ENCODE measurements at regions not wholly inside any gene's neighbourhood (a gene's known extent, or its start where the extent isn't known, plus 50 kb on each side); places are given as distances from the start of the nearest gene placed in this dataset.

DNA sequence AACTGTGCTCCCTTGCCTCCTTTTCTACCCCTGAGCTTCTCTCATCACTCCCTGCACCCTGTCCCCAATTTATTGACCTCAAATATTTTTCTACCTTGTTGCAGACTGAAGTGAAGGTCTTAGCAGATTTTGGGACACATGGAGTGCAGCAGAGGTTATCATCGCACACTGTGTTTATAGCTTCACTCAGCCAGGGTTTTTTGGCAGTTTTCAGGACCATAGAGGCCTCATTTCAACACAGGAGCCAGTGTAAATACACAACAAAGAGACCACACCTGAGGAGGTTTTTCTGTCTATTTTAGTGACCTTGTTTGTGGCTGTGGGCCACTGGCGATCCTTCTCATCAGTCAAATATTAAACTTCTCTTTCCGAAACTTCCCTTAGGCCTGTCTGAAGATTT, 457.1 kb downstream of the SPRY1 start:
- no peak overlapping the region for H3K4me3 ChIP-seq
- TF ChIP-seq POLR2A (IDR thresholded peaks at IDR 0.05) (no peak), EP300 (IDR thresholded peaks at IDR 0.05) (no peak)
- TF ChIP-seq, protein P1, sequence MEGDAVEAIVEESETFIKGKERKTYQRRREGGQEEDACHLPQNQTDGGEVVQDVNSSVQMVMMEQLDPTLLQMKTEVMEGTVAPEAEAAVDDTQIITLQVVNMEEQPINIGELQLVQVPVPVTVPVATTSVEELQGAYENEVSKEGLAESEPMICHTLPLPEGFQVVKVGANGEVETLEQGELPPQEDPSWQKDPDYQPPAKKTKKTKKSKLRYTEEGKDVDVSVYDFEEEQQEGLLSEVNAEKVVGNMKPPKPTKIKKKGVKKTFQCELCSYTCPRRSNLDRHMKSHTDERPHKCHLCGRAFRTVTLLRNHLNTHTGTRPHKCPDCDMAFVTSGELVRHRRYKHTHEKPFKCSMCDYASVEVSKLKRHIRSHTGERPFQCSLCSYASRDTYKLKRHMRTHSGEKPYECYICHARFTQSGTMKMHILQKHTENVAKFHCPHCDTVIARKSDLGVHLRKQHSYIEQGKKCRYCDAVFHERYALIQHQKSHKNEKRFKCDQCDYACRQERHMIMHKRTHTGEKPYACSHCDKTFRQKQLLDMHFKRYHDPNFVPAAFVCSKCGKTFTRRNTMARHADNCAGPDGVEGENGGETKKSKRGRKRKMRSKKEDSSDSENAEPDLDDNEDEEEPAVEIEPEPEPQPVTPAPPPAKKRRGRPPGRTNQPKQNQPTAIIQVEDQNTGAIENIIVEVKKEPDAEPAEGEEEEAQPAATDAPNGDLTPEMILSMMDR (IDR thresholded peaks at IDR 0.05), result no peak
- no peak overlapping the region for H3K27ac ChIP-seq
- H3K27me3 ChIP-seq, result no peaks in the 10 kb centered on the region
- 77 to 81% methylated on average over 3 of the region's 3 CpGs for WGBS, 2 donors
- peaks cover 0 to 34% (median 6%) of the 10 kb centered on the region in 4 donors for H3K4me1 ChIP-seq
- H3K36me3 ChIP-seq, result no peaks in the 10 kb centered on the region
- no peak for DNase-seq (ENCODE audit: low spot score in 2 of 2)
- H3K9me3 ChIP-seq, result no peaks in the 10 kb centered on the region

DNA sequence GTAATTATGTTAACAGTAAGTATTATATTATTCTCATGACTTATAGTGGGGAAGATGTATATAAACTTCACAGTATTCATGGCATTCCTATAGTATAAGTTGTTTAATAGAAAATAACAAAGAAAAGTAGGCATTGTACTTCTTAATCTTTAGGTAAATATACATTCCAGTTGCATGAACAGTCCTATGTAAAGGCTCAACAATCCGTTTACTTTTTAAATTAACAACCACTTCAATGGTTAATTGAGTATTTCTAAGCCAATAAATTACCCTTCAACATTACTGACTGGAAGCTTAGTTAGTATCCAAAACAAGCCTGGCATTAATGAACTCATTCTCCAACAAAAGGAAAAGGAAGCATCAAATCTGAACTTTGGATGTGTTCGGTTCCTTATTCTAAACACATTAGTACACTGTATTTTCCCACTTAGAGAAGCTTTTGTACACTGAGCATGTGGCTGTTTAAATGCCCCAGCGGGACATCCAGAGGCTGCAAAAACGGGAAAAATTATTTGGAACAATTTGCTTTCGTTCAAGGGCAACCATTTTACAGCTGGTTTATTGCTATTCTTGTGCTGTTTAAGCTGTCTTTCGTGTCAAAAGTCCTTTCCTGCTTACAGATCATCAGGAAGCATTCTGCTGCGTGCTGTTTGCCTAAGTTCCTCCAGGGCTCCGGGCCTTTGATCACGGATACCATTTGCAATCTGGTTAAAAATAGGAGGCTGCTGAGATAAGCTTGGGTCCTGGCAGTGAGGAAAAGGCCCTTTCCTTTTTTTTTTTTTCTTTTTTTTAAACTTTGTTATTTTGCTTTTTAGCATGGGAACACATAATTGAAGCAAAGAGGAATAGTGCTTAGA, 460.3 kb downstream of the SPRY1 start:
- Histone ChIP-seq H3K27me3 (no peaks in the 10 kb centered on the region), H3K4me1 (peaks cover 0 to 25% (median 6%) of the 10 kb centered on the region in 4 donors), H3K27ac (peak overlapping the region; percentile 23 to 43 (median 38)), H3K9me3 (no peaks in the 10 kb centered on the region), H3K4me3 (peak overlapping the region in 2 of 4 donors; percentile 23 to 27), H3K36me3 (no peaks in the 10 kb centered on the region)
- peak in 1 of 2 donors; percentile 15 for DNase-seq (ENCODE audit: low spot score in 2 of 2)
- WGBS, 2 donors, result 10% methylated on average over 9 of the region's 9 CpGs
- peak in 1 of 2 donors; percentile 49 for TF ChIP-seq EP300 (IDR thresholded peaks at IDR 0.05)
- TF ChIP-seq, protein P1 (IDR thresholded peaks at IDR 0.05), result no peak

DNA sequence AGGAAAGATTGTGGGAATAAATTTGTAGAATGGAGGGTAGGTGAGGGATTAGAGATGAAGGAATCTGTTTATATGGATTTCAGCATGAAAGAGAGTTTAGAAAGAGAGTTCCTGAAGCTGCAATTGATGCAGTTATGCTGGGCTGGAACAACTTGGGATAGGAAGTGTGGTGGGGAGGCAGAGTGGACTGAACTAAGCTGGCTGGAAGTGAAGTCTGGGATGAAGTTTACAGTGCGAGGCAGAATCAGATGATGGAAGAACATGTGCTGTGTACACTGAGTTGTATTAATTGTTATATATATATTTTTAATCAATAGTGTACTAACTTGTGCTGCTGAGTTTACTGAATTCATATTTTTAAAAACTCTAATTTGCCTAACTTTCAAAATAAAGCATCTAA, 461.9 kb downstream of the SPRY1 start:
- no peak overlapping the region for H3K27ac ChIP-seq
- H3K27me3 ChIP-seq, result no peaks in the 10 kb centered on the region
- no peaks in the 10 kb centered on the region for H3K36me3 ChIP-seq
- H3K4me3 ChIP-seq, result no peak overlapping the region
- peaks cover 0 to 25% (median 6%) of the 10 kb centered on the region in 4 donors for H3K4me1 ChIP-seq
- H3K9me3 ChIP-seq, result no peaks in the 10 kb centered on the region
- 81 to 89% methylated on average over 1 of the region's 1 CpG for WGBS, 2 donors
- no peak for TF ChIP-seq POLR2A (IDR thresholded peaks at IDR 0.05)
- TF ChIP-seq EP300 (IDR thresholded peaks at IDR 0.05), result no peak
- TF ChIP-seq, protein P1 (IDR thresholded peaks at IDR 0.05), result no peak
- DNase-seq (ENCODE audit: low spot score in 2 of 2), result no peak

DNA sequence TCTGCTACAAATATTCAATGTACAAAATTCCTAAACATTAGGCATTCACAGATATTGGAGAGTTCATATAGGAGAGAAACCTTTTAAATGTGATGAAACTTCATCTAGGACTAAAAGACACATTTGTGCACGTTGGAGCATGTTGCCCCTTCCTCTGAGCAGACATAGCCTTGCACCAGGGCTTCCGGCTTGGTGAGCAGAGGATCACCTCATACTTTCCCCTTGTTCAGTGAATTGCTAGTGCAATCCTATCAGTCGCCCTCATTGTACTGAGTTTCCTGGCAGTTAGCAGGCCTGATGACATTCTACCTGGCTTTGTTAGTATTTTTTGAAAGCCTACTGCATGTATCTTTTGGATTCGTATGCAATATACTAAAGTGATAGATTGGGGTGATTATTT, 466.2 kb downstream of the SPRY1 start:
- no peak for DNase-seq (ENCODE audit: low spot score in 2 of 2)
- Histone ChIP-seq H3K27me3 (no peaks in the 10 kb centered on the region), H3K36me3 (no peaks in the 10 kb centered on the region), H3K4me3 (no peak overlapping the region), H3K4me1 (peaks cover 0 to 6% (median 2%) of the 10 kb centered on the region in 4 donors), H3K9me3 (no peaks in the 10 kb centered on the region), H3K27ac (no peak overlapping the region)
- WGBS, 2 donors, result 84 to 87% methylated on average over 4 of the region's 4 CpGs
- TF ChIP-seq EP300 (IDR thresholded peaks at IDR 0.05) (no peak), POLR2A (IDR thresholded peaks at IDR 0.05) (no peak)
- TF ChIP-seq, protein P1 (IDR thresholded peaks at IDR 0.05), result no peak

GRCh38 chr4:123866796-123867195, 470.2 kb downstream of the SPRY1 start:
- Histone ChIP-seq H3K9me3 (no peaks in the 10 kb centered on the region), H3K4me3 (no peak overlapping the region), H3K36me3 (no peaks in the 10 kb centered on the region), H3K27ac (no peak overlapping the region), H3K4me1 (no peaks in the 10 kb centered on the region), H3K27me3 (no peaks in the 10 kb centered on the region)
- WGBS, 2 donors, result 97 to 98% methylated on average over 2 of the region's 2 CpGs
- no peak for TF ChIP-seq EP300 (IDR thresholded peaks at IDR 0.05)
- TF ChIP-seq, protein P1 (IDR thresholded peaks at IDR 0.05), result no peak
- no peak for TF ChIP-seq POLR2A (IDR thresholded peaks at IDR 0.05)
- DNase-seq (ENCODE audit: low spot score in 2 of 2), result no peak
